Myocyte (in vitro differentiated cells): ENCODE measurements at regions not wholly inside any gene's neighbourhood (a gene's known extent, or its start where the extent isn't known, plus 50 kb on each side); places are given as distances from the start of the nearest gene placed in this dataset.
"Not testable (repeated sequence)": the region's sequence is repeated elsewhere in the genome, so short reads cannot be mapped to it uniquely, and the experiment has no call there.

Experiments used
- DNase-seq: peaks from one replicate; pipeline ENCODE4 v3.0.0-alpha.2; 2012; ENCODE audit warnings: low read depth

GRCh38 chr14:87443039-87443438, 549.9 kb downstream of the GALC start:
- no peak for DNase-seq

DNA sequence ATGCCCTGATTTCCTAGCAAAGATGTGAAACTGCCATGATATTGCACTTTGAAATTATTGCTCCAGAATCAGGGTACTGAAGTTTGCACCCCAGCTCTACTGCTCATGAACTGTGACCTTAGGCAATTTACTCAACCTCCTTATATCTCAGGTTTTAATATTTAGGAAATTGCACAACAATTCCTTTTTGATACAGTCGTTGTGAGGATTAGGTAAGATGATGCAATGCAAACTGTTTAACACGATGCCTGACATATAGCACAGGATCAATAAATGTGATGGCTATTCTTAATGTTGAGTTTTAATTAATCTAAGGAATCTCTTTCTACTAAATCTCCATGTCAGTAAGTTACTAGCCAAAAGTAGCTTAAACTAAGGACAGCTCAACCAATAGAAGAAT, 555.8 kb downstream of the GALC start:
- DNase-seq, result no peak

DNA sequence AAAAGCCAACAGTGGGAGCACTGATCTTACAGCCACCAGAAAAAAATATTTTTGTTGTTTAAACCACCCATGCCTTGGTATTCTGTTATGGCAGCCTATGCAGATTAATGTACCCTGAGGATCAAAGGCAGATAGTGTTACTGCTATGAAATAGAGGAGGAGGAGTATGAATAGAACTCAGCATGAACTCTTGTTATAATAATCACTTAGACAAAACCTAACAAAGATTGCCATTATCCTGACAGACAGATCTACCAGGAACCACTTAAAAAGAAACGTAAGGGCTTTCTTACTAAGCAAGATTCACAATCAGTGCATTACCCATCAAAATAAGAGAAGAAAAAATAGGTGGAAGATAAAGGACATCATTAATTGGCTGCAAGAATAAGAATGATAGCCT, 558.3 kb downstream of the GALC start:
- DNase-seq, result no peak

DNA sequence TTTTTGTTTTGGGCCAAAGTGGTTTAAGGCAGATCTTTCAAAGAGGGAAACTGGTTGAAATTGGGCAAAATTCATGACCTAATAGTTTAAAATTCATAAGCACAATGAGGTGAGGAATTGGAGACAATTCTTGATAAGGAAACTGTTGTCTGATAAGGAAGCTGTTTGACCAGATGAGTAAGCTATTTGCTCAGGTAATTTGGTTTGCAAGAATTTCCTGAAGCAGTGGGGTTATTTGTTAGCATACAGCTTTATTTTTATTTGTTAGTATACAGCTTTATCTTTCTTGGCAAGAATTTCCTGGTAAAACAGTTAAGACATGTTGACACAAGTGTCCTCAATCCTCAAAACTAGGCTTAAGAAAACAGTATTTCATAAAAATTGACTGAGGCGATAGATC, 559.0 kb downstream of the GALC start:
- DNase-seq, result no peak

DNA sequence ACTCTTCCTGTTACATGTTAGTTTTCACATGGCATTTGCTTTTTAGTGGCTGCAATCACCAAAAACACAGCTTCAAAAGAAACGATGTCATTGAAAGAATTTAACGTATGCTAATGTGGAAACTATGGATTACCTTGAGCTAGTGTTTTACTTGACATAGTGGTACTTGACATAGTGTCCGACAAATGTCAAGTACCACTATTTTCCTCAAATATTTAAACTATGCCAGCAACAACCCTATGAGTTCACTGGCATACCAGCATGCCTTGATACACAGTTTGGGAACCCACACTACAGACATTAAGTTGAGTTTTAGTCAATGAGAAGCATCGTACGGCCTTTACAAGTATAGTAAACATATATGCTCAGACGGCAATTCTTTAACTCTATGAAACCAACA, 560.3 kb downstream of the GALC start:
- no peak for DNase-seq

DNA sequence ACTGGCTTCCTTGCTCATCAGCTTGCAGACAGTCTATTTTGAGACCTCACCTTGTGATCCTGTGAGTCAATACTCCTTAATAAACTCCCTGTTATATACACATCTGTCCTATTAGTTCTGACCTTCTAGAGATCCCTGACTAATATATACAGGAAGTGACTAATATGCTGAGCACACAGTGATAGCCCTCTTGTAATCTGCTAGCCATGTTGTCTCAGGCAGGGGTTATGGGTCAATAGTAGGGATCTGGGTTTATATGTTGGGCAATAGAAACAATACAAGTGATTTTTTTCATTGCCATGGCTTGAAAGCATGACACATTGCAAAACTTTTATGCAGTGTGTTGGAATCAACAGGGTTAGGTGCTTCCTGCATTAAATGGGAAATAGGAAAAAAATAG, 562.2 kb downstream of the GALC start:
- no peak for DNase-seq

DNA sequence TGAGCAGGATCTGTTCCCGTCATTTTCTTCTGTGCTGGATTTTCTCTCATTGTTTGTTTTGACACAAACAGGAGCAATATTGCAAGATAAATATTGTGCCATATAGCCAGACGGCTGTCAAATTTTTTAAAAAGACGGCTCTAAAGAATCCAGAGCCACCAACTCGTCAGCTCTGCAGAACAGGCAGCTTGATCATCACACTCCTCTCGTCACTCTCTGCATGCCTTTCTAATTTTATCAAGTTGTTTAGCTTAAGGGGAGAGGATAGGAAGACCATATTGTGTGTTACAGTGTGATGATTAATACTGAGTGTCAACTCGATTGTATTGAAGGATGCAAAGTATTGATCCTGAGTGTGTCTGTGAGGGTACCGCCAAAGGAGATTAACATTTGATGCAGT, 562.8 kb downstream of the GALC start:
- no peak for DNase-seq

DNA sequence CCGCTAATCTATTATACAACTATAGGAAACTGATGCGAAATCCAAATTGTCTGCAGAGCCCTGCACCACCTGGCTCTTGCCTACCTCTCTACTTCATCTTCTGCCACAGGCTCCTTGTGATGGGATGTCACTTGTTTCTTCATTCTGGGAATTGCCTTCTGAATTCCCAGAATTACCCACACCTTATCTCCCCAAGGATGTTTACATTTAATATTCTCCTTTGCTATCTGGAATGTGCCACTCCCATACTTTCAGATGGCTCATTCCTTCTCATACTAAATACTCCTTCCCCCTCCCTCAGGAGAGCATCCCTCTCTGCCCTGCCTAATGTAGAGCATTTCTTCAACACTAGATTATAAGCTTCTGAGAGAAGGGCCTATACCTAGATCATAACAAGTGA, 573.1 kb downstream of the GALC start:
- DNase-seq, result no peak

DNA sequence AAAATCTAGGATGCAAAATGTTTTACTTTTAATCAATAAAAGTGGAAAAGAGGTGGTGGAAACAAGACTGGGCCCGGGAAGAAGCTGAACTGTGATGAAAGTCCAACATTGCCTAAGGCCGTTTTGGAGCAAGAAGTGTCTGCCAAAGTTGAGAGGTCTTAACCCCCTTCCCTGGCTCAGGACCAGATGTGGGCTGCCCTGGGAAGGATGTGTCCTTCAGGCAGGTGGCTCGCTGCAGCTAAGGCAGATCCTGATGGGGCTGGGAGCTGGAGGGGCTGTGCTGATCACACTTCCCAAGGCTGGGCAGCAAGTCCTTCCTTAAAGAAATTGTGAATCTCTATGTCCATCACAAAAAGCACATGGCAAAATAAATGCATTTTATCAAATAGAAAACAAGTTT, 581.6 kb downstream of the GALC start:
- no peak for DNase-seq

GRCh38 chr14:87409393-87409792, 583.6 kb downstream of the GALC start:
- no peak for DNase-seq

DNA sequence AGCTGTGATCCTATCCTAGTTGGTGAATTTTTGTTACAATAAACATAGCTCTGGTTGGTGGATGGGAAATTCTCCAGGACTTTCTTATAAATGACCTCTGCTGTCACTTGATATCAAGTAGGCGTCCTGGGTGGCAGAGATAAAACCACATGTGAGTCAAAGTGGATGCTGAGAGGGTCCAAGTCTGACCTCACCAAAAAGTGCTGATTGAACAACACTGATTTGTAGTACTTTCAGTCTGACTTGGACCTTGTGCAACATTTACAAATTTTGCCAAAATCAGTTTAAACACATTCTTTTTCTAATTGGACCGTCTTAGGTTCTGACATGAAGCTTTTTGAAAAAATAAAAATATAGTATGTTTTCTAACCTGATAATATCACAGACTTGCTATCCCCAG, 585.6 kb downstream of the GALC start:
- no peak for DNase-seq

GRCh38 chr14:87405563-87405962, 587.4 kb downstream of the GALC start:
- no peak for DNase-seq

DNA sequence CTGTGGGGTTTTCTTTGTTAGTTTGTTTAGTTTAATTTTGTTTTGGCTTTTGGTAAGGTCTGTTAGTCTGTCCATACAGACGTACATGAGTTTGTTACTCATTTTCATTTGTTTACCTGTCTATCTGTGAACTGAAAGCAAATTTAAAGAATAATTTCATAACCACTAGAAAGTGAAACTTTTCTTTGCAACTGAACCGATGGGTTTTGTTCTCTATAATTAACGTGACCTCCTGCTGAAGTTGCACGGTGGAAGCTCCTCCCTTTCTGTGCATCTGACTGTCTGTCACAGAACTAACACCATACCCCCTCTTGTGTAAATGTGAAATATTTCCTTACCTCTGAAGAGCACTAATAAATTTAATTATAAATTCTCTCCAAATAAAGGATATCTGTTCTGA, 595.5 kb downstream of the GALC start:
- no peak for DNase-seq

DNA sequence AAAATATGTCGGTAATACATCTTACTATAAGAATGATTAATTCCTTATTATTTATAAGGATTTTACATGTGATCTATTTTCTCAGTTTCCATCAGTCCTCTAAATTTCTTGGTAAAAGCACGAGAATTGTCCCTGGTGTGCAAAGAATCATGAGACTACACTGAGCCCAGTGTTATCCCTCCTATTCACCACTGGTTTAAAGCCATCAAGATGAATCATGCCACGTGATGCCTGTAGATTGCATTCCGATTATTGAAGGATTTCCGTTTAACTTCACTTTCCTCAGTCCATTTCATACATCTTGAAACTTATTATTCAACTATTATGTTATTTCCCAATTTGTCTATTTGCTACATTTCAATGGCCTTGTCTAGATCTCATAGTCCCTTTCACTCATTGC, 601.9 kb downstream of the GALC start:
- DNase-seq, result no peak

- no peak for DNase-seq
Measured at GRCh38 chr14:87388946-87389345, 604.0 kb downstream of the GALC start.

- no peak for DNase-seq
Measured at GRCh38 chr14:87387806-87388205, 605.2 kb downstream of the GALC start.

GRCh38 chr14:87386524-87386923, 606.5 kb downstream of the GALC start:
- DNase-seq, result no peak

GRCh38 chr14:87380054-87380453, 612.9 kb downstream of the GALC start:
- DNase-seq, result no peak

DNA sequence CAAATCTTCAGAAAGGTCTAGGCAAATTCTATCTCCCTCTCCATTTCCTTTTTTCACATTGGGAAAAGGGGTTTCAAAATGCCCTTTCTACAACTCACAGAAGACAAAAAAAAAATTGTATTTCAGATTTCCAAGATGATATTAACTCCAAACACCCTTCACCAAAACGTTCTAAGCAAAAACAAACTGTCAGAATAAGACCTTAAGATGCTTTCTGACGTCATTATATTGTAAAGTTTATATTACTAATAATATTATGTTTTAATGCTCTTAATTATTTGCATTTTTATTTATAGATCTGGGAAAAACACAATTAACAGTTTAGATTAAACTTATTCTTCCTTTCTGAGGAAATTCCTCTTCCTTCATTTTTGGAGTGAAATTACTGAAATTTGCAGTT, 624.2 kb downstream of the GALC start:
- no peak for DNase-seq

DNA sequence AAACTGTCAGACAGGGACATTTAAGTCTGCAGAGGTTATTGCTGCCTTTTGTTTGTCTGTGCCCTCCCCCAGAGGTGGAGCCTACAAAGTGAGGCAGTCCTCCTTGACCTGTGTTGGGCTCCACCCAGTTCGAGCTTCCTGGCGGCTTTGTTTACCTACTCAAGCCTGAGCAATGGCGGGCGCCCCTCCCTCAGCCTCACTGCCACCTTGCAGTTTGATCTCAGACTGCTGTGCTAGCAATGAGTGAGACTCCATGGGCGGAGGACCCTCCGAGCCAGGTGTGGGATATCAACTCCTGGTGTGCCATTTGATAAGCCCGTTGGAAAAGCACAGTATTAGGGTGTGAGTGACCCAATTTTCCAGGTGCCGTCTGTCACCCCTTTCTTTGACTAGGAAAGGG, 632.7 kb downstream of the GALC start:
- DNase-seq, result not testable (repeated sequence)

DNA sequence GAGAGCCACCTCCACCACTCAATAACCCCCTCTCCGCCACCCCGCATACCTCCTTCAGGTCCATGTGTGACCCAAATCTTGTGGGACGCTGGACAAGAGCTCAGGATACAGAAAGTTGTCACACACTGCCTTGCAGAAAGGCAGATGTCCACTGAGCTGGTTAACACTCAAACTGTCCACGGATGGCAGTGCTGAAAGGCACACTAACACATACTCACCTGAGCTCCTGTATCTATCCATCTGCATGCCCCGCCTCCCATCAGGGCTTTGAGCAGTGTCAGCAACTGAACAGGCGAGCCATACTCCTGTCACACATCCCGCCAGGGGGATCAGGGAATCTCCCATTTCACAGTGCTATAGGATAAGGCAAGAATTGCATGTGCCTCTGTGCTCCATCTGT, 642.0 kb downstream of the GALC start:
- DNase-seq, result no peak

- DNase-seq, result no peak
Measured at GRCh38 chr14:87349921-87350320, 643.1 kb downstream of the GALC start.

DNA sequence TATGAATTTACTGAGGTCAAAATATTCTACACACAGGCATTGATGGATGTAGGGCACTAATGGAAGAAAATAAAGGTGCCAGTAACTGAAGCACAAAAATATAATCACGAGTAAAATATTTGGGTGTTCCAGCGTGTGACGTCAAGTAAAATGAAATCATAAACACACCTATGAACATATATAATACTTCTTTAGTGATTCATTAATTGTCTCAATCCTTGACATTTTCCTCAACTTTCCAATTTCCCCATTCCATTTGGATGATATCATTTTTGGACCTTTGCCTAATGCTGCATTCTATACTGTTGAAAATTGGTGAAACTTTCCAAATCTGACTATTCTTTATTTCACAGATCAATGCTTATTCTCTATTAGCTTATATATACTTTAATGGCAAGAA, 649.3 kb downstream of the GALC start:
- no peak for DNase-seq

- DNase-seq, result no peak
Measured at GRCh38 chr14:87334997-87335685, 657.8 kb downstream of the GALC start.
